ENCODE measurements at regions not wholly inside any gene's neighbourhood (a gene's known extent, or its start where the extent isn't known, plus 50 kb on each side); places are given as distances from the start of the nearest gene placed in this dataset.

DNA sequence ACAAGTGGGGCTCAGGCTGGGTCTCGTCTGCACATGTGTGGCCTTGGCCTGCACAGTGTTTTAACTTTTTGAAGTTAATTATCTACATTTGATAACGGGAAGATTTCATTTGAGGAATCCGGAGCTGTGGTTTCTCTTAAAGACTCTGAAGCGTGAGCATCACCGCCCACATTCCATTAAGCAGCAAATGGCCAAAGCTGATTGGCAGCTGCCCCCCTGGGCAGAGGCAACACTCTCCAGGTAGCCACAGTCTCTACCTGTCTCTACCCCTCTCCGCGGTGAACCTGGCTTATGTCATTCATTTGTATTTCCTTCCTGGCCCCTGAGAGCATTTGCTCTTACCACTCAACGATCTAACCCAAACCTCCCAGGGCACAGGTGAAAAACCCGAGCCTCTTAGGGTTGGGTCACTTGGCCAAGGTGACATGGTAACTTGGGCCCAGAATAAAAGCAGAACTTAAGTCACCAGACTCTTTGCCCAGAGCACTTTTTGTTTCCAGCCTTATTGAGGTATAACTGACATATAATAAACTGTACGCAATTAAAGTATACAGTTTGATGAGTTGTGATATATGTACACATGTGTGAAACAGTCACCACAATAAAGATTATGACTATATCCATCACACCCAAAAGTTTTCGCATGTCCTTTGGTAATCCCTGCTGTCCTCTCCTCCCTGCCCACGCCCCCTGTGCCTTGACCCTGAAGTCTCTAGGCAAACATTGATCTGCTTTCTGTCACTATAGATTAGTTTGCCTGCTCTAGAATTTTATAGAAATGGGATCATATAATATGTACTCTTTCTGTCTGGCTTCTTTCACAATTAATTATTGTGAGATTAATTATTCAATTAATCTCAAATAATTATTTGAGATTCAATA, 245.7 kb upstream of the HES1 start:
- TF ChIP-seq, protein P1, sequence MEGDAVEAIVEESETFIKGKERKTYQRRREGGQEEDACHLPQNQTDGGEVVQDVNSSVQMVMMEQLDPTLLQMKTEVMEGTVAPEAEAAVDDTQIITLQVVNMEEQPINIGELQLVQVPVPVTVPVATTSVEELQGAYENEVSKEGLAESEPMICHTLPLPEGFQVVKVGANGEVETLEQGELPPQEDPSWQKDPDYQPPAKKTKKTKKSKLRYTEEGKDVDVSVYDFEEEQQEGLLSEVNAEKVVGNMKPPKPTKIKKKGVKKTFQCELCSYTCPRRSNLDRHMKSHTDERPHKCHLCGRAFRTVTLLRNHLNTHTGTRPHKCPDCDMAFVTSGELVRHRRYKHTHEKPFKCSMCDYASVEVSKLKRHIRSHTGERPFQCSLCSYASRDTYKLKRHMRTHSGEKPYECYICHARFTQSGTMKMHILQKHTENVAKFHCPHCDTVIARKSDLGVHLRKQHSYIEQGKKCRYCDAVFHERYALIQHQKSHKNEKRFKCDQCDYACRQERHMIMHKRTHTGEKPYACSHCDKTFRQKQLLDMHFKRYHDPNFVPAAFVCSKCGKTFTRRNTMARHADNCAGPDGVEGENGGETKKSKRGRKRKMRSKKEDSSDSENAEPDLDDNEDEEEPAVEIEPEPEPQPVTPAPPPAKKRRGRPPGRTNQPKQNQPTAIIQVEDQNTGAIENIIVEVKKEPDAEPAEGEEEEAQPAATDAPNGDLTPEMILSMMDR (conservative IDR thresholded peaks at IDR 0.05; ENCODE audit: low read length), result no peak
- no peak for TF ChIP-seq EZH2phosphoT487 (IDR thresholded peaks at IDR 0.05; ENCODE audit: borderline replicate concordance)
- Histone ChIP-seq H4K20me1 (ENCODE audit: insufficient read depth, low read length, poor library complexity, severe bottlenecking) (no peaks in the 10 kb centered on the region), H3K79me2 (ENCODE audit: insufficient read depth, low read length) (no peaks in the 10 kb centered on the region)

GRCh38 chr3:193894121-193894863, 241.7 kb upstream of the HES1 start:
- Histone ChIP-seq H3K9me3 (ENCODE audit: insufficient read depth, low read depth, low read length) (no peaks in the 10 kb centered on the region), H3K4me3 (ENCODE audit: low read length, poor library complexity, severe bottlenecking) (no peak overlapping the region), H3F3A (ENCODE audit: low read depth) (no peaks in the 10 kb centered on the region; the same call in 1 of the 2 replicates), H3K27me3 (ENCODE audit: insufficient read depth, low read length, poor library complexity, severe bottlenecking) (no peaks in the 10 kb centered on the region), H3K9ac (ENCODE audit: low read depth, low read length, poor library complexity, severe bottlenecking) (no peak overlapping the region), H2AFZ (ENCODE audit: low read length) (peak overlapping the region; percentile 13; the same call in 1 of the 2 replicates), H3K36me3 (ENCODE audit: insufficient read depth, low read length) (no peaks in the 10 kb centered on the region), H3K79me2 (ENCODE audit: insufficient read depth, low read length) (no peaks in the 10 kb centered on the region), H3K4me1 (ENCODE audit: insufficient read depth, low read length, poor library complexity, severe bottlenecking) (peaks cover 36% of the 10 kb centered on the region), H3K4me2 (ENCODE audit: low read depth, low read length, poor library complexity, severe bottlenecking) (no peak overlapping the region), H4K20me1 (ENCODE audit: insufficient read depth, low read length, poor library complexity, severe bottlenecking) (no peaks in the 10 kb centered on the region), H3K9me2 (replicated peaks; ENCODE audit: low read depth, low read length) (no peaks in the 10 kb centered on the region)
- TF ChIP-seq, protein P1 (conservative IDR thresholded peaks at IDR 0.05; ENCODE audit: low read length), result no peak
- no peak for TF ChIP-seq EZH2phosphoT487 (IDR thresholded peaks at IDR 0.05; ENCODE audit: borderline replicate concordance)

More for the DNA sequence above, 245.7 kb upstream of the HES1 start:
- H3K9me3 ChIP-seq (ENCODE audit: insufficient read depth, low read depth, low read length), result no peaks in the 10 kb centered on the region
- no peak overlapping the region for H3K9ac ChIP-seq (ENCODE audit: low read depth, low read length, poor library complexity, severe bottlenecking)
- no peaks in the 10 kb centered on the region for H3K9me2 ChIP-seq (replicated peaks; ENCODE audit: low read depth, low read length)
- H3K27me3 ChIP-seq (ENCODE audit: insufficient read depth, low read length, poor library complexity, severe bottlenecking), result no peaks in the 10 kb centered on the region
- no peaks in the 10 kb centered on the region for H3K36me3 ChIP-seq (ENCODE audit: insufficient read depth, low read length)
- H3F3A ChIP-seq (ENCODE audit: low read depth), result no peaks in the 10 kb centered on the region; the same call in 1 of the 2 replicates
- H3K4me1 ChIP-seq (ENCODE audit: insufficient read depth, low read length, poor library complexity, severe bottlenecking), result peaks cover 31% of the 10 kb centered on the region
- no peak overlapping the region for H3K4me2 ChIP-seq (ENCODE audit: low read depth, low read length, poor library complexity, severe bottlenecking)
- H2AFZ ChIP-seq (ENCODE audit: low read length), result no peak overlapping the region
- no peak overlapping the region for H3K4me3 ChIP-seq (ENCODE audit: low read length, poor library complexity, severe bottlenecking)

GRCh38 chr3:193895409-193895808, 240.5 kb upstream of the HES1 start:
- H3K4me3 ChIP-seq (ENCODE audit: low read length, poor library complexity, severe bottlenecking), result no peak overlapping the region
- H2AFZ ChIP-seq (ENCODE audit: low read length), result no peak overlapping the region
- H4K20me1 ChIP-seq (ENCODE audit: insufficient read depth, low read length, poor library complexity, severe bottlenecking), result no peaks in the 10 kb centered on the region
- H3K9me2 ChIP-seq (replicated peaks; ENCODE audit: low read depth, low read length), result no peaks in the 10 kb centered on the region
- TF ChIP-seq EZH2phosphoT487 (IDR thresholded peaks at IDR 0.05; ENCODE audit: borderline replicate concordance), result no peak
- TF ChIP-seq, protein P1 (conservative IDR thresholded peaks at IDR 0.05; ENCODE audit: low read length), result no peak
- no peaks in the 10 kb centered on the region for H3K27me3 ChIP-seq (ENCODE audit: insufficient read depth, low read length, poor library complexity, severe bottlenecking)
- H3K9me3 ChIP-seq (ENCODE audit: insufficient read depth, low read depth, low read length), result no peaks in the 10 kb centered on the region
- H3K9ac ChIP-seq (ENCODE audit: low read depth, low read length, poor library complexity, severe bottlenecking), result no peak overlapping the region
- no peak overlapping the region for H3K4me2 ChIP-seq (ENCODE audit: low read depth, low read length, poor library complexity, severe bottlenecking)
- H3K4me1 ChIP-seq (ENCODE audit: insufficient read depth, low read length, poor library complexity, severe bottlenecking), result peaks cover 27% of the 10 kb centered on the region
- no peaks in the 10 kb centered on the region for H3F3A ChIP-seq (ENCODE audit: low read depth)
- no peaks in the 10 kb centered on the region for H3K36me3 ChIP-seq (ENCODE audit: insufficient read depth, low read length)
- H3K79me2 ChIP-seq (ENCODE audit: insufficient read depth, low read length), result no peaks in the 10 kb centered on the region
